GM18909 (cell line): ENCODE measurements at regions not wholly inside any gene's neighbourhood (a gene's known extent, or its start where the extent isn't known, plus 50 kb on each side); places are given as distances from the start of the nearest gene placed in this dataset.
"Not testable (repeated sequence)": the region's sequence is repeated elsewhere in the genome, so short reads cannot be mapped to it uniquely, and the experiment has no call there.

Experiments
- ATAC-seq: cut with Tn5 transposase; IDR thresholded peaks from one replicate; pipeline ENCODE4 v1.9.1; 2021; ENCODE audit warnings: mild to moderate bottlenecking; ENCODE audit not compliant: unreplicated experiment, poor library complexity

DNA sequence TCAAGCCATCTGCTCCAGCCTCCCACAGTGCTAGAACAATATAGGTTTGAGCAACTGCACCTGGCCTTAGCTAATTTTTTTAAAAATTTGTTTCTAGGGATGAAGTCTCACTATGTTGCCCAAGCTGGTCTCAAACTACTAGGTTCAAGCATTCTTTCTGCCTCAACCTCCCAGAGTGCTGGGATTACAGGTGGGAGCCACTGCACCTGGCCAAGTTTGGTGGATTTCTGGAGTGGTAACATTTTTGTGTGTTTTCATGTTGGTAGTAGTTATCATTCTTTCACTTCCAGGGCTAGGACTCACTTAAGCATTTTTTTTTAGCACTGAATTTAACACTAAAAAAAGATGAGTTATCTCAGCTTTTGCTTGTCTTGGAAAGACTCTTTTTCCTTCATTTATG, 328.0 kb upstream of the RGS6 start:
- ATAC-seq: no peak

DNA sequence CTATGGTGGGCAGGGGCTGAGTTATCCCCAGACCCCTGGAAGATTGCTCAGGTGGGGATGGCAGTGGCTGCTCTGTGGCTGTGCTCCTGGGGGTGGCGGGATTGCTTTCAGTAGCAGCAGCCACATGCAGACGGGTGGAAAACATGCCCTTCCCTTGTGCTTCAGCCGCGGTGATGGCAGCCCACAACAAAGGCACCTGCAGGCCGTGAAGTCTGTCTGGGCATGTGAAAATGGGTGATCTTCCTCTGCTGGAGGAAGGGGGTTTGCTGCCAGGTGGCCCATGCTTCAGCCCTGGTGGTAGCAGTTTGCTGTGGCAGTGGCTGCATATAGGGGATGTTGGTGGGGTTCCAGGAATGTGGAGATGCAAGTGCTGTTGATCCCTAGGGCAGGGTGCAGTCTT, 326.2 kb upstream of the RGS6 start:
- ATAC-seq: no peak

DNA sequence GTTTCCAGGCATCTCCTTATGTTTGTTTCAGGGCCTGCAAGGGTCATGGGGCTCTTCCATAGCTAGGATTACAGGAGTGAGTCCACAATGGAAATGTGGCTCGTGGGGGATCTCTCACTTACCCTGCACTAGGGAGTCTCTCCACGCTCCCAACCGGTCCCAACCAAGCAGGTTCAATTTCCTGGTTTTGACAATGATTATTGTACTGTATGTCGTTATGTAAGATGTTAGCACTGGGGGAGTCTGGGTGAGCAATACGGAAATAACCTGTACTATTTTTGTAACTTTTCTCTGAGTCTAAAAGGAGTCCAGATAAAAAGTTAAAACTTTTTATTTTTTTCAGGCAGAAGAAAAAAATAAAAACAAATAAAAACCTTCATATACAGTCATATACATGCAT, 325.7 kb upstream of the RGS6 start:
- no peak for ATAC-seq

DNA sequence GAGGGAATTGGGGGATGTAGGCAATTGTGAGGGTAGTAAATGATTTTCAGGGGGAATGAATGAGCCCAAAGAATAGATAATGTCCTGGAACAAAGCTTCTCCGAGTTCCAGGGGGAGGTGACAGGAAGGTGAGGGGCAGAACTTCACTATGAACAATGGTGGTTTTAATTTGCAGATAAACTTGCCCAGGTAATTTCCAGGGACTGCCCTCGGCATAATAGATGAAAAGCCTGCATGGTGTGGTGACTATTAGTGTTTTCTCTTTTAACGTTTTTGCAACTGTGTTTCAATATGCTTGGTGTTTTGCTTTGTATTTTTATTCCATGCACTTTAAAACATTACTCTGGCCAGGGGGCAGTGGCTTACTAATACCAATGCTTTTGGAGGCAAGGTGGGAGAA, 325.2 kb upstream of the RGS6 start:
- ATAC-seq: no peak

DNA sequence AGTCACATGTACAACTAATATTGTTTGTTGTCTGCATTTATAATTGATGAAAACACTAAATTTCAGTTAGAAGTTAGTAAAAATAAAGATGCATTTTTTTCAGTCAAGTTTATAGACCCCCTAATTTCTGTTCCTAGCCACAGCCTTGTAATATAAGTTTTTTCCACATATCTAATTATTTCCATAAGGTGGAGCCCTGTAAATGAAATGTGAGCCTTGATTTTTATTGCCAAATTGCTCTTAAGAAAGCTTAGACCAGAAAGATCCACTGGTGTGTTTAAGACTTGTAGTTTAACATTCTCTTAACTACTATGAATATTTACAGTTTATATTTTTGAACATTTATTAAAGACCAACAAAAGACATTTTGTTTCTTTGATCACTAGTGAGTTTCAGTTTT, 322.1 kb upstream of the RGS6 start:
- no peak for ATAC-seq

DNA sequence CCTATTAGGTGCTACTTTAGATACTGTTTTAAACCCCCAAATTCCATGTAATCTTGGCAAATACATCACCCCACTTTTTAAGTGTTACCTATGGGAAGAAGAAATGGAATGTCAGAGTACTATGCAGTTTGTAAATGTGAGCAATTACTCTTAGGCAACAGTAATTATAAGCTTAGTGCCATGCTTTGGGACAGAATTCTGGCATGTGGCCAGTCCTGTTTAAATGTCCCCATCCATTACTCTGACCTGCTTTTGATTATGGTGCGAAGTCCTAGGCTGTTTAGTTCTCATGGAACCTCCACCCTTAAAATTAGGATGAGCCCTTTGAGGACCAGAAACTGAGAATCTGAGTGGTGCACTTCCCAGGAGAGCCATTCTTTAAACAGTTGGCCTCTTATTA, 321.4 kb upstream of the RGS6 start:
- ATAC-seq: no peak

DNA sequence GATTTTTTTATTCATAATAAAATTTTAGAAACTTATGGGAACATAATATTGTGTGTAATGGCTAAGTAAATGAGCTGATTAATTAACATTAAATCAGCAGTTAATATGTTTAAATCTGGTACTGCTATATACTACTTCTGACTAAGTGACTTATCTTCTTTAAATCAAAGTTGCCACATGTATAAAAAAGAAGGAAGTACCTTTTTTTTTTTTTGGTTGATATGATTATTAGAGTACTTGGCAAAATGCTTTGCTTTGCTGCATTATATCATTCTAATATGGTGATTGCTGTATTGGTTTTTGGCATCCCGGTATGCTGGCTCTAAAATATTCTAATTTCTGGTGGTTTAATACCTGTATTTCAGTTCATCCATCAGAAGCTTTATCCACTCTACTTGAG, 319.1 kb upstream of the RGS6 start:
- ATAC-seq: no peak

DNA sequence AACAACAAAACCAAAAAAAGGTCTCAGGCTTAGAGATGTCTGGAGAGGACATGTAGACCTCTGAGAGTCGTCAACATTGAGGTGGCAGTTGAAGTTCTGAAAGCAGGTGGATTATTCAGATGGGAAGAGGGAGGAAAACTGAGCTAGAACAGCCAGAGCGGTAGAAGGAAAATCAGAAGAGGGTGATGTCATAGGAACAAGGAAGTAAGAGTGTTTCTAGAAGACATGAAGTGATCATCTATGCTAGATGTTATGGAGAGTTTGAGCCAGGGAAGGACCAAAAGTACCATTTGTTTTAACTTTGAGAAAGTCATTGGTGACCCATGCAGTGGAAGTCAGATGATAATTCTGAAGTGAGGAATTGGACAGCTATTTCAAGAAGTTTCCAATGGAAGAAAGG, 316.2 kb upstream of the RGS6 start:
- ATAC-seq: no peak

DNA sequence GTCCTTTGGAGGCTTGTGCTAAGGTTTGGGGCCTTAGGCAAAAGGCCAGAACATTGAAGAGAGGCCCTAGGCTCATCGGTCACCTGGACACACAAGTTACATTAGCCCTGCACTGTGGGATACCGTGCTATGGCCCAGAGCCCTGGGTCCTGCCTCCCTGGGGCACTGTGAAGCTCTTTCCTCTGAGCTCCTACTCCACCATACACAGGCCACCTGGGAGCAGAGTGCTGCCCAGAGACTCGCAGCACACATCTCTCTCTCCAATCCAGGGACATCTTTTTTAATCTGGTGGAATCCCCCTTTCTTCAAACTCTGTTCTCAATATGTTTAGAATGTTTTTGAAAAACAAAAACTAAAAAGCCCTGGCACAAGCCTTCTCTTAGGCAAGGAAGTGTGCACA, 314.2 kb upstream of the RGS6 start:
- ATAC-seq: no peak

DNA sequence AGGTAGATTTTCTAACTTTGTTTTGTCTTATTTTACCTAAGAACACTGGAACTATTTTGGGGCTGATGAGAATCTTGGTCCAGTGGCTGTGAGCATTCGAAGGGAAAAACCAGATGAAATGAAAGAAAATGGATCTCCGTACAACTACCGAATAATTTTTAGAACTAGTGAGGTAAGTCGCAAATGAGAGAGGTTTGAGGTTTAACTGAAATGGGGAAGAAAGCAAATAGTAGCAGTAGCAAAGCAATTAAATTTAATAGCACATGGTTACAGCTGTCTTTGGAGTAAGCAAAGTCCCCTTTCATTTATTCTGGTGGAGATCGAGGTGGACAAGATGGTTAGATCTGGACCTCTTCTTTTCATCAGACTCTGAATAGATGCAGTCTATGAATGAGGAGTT, 313.5 kb upstream of the RGS6 start:
- no peak for ATAC-seq

DNA sequence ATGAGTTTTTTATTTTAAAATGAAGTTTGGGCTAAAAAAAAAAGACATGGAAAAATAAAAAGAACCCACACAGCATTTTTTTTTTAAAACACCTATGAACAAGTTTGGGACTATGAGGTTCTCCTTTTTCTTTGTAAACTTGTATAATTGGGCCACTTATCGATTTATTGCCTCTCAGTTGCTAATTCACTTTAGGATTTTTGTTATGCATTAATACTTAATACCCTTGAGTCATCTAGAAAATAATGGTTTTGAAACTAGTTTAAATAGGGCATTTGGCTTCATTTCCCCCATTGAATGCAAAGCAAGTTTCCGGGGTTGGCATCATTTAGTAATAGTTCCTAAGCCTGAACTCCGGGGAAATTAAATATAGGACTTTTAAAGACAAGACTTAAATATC, 312.8 kb upstream of the RGS6 start:
- ATAC-seq: no peak

DNA sequence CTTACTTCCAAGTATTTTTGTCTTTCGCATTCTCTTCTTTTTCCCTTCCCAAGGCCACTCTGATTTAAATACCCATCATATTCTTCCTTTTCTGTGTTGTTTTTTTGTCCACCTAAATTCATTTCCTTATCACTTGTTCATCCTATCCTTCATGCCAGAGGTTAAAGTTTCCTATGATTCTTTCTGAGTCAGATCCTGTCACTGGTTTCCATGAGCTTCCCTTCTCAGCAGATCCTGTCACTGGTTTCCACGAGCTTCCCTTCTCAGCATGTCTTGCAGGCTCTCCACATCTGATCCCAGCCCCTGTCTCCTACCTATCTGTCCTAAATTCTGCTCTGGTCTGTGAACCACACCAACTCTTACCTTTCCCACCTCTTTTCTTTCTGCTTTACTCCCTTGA, 311.8 kb upstream of the RGS6 start:
- ATAC-seq: no peak

DNA sequence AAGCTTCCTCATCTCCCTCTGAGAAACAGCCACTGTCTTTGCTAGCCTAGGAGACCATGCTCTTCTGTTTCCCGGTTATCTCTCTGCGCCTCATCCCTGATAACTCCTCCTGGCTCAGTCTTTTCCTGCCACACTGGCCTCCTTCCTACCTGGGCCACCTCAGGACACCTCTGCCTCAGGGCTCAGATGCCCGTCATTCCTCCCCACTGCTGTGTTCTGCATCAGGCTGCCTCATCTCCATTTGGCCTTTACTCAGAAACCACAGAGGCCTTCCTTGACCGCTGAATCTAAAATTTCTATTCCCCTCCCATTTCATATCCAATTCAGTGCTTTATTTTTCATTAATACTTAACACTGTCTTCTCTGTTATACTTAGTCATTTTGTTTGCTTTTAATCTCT, 311.0 kb upstream of the RGS6 start:
- no peak for ATAC-seq

DNA sequence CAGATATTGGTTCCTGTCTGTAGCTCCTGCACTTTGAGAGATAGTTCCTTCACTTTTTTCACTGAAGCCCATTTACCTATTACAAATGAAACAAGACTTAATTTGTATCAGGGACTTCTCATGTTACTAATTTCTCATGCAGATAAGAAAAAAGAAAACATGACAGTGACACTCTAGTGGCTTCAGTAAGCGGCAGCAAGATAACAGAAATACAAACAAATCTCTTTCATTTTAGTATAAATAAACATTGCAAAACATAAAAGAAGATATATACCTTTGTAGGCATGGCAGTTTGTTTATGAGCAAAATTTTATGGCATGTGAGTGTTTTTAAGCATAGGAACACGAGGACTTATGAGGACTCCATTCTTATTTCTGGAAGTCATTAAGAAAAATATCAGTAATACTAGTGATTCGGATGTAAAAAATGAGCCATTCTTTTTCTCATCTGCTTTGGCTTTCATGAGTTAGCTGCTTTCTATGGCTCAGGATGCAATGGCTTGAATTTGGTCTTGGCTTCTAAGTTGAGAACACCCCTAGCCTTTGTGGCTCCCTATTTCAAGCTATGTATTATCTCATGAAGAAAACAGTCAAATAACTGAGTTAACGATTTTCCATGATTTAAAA, 310.1 kb upstream of the RGS6 start:
- no peak for ATAC-seq

DNA sequence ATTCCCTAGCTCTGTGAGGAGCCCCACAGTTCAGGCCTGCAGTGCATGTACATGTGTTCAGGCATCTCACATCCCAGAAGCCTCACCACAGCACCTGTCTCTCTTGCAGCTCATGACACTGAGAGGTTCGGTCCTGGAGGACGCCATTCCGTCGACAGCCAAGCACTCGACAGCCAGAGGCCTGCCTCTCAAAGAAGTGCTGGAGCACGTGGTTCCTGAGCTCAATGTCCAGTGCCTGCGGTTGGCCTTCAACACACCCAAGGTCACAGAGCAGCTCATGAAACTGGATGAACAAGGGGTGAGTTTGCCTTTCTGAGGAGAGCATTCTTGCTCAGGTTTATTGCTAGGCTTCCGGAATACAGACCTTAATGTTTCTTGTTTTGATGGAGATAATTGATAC, 308.3 kb upstream of the RGS6 start:
- no peak for ATAC-seq

DNA sequence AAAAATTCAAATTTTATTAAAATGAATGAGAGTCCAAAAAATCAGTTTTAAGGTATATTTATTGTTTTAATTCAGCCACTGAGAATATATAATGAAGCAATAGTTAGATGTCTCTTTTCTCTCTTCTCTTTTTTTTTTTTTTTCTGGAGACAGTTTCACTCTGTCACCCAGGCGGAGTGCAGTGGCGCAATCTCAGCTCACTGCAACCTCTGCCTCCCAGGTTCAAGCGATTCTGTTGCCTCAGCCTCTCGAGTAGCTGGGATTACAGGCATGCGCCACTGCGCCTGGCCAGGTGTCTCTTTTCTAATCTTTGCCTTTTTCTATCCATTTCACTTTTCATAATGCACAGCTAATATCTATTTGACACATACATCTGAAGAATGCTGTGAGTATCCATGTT, 307.1 kb upstream of the RGS6 start:
- no peak for ATAC-seq

DNA sequence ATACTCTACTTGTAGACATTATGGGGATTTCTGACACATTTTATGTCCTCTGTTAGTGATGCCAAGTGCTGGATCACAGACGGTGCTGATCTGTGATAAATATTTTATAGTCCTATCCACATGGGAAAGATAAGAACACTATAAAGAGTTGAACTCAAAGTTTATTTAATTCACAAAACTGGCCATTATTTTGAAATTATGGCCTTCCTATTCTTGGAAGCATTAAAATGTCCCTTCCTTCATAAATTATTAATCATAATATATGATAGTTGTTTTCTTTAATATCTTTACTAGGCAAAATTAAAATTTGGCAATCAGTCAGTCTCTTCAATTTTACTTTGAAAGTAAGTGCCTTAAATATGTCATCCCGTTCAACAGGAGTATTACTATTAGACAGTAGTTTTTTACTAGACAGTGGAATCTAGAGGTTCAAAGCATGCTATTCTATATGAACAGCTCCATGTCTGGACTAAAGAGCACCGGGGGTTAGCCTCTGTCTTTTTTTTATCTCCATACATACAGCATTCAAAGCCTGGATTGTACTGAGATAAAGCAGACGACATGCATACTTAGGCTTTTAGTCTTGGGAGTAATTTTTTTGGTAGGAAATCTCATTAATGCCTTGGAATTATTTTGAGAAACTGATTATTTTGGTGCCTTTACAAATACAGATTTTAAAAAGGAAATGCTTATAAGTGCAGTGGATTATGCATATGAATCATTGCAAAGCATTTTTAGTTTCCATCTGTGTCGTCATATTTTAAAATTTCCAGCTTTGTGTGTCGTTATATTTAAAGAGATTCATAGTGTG, 306.1 kb upstream of the RGS6 start:
- no peak for ATAC-seq

DNA sequence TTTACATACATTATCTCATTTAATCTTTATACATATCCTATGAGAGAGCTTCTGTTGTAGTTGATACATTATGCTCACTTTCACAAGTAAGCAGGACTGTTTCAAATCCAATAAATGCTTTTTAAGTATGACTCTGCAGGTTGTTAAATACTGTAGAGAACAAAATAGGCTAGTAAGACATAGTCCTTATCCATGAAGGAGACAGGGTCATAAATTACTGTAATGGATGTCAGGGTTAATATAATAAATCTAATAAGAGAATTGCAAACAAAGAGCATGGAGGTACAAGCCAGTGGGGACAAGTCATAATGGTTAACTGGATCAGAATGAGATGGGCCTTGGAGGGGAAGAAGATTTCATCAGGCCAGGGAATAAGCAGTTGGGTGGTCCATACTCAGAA, 303.8 kb upstream of the RGS6 start:
- ATAC-seq: no peak

DNA sequence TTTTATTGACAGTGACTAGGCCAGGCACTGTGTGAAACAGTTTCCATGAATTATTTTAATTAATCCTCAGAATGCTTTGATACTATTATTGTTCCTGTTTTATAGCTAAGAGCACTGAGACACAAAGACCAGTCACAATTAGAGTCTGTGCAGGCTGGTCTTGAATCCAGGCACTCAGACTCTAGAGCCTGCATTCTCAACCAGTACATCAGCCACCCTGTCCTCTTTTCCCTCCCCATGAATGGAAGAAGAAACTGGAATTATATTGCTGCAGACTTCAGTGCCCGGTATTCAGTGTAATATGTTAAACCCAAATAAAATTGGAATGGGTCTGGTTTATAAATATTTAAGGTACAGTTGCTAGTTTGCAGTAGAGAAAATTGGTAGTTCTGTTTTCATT, 303.0 kb upstream of the RGS6 start:
- ATAC-seq: no peak

DNA sequence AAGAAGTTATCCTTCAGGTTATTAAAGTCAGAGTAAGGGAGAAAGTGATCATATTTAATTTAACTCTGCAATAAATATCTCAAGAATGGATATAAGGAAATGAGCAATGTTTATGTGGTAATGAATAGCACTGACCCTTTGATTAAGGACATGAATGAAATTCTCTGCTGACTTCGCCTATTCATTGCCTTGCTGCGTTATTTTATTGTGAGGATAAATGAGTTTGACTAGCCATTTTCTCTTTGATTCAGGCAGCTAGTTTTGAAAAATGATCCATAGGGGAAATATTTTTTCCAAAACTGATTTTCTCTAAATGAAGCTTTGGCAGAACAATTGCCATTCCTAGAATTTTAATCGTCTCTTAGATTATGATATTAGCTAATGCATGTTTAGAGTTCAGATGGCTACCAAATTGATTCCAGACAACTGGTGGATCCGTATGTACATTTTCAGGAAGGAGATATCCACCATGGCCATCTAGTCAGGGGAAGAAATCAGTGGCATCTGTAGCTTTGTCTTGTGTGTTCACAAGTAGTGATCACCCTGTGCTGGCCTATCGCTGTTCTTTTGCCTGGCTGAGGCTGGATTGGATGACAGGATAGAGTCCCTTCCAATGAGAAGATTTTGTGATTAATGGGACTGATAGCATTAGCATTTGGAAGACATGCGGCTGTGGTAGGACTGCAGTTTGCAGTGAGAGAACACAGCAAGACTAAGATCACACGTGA, 302.3 kb upstream of the RGS6 start:
- no peak for ATAC-seq

DNA sequence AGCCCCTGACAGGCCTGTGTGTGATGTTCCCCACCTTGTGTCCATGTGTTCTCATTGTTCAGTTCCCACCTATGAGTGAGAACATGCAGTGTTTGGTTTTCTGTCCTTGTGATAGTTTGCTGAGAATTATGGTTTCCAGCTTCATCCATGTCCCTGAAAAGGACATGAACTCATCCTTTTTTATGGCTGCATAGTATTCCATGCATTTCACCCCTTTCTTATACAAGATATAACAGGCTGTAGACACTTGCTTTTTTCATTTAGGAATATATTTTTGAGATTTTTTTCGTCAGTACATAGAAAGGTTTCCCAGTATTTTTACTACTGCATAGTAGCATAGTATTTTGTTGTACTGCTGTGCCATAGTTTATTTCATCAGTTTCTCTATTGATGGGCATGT, 301.2 kb upstream of the RGS6 start:
- not testable (repeated sequence) for ATAC-seq
